C4-2B (cell line): ENCODE measurements at regions not wholly inside any gene's neighbourhood (a gene's known extent, or its start where the extent isn't known, plus 50 kb on each side); places are given as distances from the start of the nearest gene placed in this dataset.

Source experiments
- H3K27ac ChIP-seq: fragments of 450-650 bp; 2 replicates; pipeline ENCODE4 v1.5.1; 2017
- ZFX ChIP-seq: fragments of 450-650 bp; IDR thresholded peaks from 2 replicates; pipeline ENCODE4 v1.6.1; 2017
- TF ChIP-seq, protein P1 (sequence below): fragments of 450-650 bp; conservative IDR thresholded peaks from 2 replicates; pipeline ENCODE4 v1.5.1; 2017; ENCODE audit warnings: mild to moderate bottlenecking

DNA sequence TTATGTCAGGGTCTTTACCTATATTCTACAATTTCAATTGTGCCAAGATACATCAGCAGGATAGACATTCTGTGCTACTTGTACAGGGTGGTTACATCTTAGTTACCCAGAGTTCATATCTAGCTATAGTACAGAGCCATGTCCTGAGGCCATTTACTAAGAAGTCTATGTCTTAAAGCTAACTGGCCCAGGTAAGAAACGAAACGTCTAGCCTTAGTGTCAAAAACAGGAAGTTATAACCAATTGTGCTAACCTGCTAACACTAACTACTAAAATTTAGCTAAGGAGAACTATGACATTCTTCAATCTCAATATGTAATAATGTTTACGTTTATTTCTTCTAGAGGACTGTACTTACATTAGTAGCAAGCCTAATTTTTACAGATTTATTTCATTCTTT lies 717.2 kb upstream of the UBE2E2 start:
- no peak for TF ChIP-seq ZFX
- TF ChIP-seq, protein P1, sequence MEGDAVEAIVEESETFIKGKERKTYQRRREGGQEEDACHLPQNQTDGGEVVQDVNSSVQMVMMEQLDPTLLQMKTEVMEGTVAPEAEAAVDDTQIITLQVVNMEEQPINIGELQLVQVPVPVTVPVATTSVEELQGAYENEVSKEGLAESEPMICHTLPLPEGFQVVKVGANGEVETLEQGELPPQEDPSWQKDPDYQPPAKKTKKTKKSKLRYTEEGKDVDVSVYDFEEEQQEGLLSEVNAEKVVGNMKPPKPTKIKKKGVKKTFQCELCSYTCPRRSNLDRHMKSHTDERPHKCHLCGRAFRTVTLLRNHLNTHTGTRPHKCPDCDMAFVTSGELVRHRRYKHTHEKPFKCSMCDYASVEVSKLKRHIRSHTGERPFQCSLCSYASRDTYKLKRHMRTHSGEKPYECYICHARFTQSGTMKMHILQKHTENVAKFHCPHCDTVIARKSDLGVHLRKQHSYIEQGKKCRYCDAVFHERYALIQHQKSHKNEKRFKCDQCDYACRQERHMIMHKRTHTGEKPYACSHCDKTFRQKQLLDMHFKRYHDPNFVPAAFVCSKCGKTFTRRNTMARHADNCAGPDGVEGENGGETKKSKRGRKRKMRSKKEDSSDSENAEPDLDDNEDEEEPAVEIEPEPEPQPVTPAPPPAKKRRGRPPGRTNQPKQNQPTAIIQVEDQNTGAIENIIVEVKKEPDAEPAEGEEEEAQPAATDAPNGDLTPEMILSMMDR = no peak
- H3K27ac ChIP-seq = no peak overlapping the region

DNA sequence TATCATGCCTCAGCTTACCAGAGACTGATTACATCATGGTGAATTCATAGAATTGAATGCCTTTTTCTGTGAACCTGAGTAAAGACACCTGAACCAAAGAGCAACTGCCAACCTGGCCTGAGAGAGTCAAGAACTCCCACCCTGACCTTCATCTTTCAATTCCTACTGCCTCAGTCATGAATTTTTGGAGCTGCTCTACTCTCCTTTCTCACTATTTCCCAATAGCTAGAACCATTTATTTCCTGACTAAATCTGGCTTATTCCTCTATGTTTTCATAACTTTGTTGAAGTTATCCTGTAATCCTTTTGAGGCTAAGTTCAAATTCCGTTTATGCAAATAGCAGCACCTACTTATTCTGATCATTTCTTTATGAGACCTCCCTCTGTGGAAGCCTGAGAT lies 712.4 kb upstream of the UBE2E2 start:
- H3K27ac ChIP-seq = no peak overlapping the region
- TF ChIP-seq, protein P1 = no peak
- no peak for TF ChIP-seq ZFX

DNA sequence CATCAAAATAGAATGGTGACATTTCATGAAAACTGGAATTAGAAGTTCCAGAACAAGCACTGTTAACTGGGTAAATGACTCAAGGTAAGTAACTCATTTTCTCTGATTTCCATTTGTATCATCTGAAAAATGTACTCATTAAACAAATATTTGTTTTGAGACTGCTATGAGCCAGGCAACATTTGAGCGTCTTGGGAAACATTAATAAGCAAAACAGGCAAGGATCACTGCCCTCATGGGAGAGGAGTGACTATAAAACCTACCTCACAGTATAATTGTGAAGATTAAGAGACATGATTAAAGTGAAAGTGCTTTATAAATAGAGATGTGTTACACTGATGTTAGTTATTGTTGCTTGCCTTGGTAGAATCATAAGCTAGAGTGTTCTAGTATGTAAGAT lies 711.8 kb upstream of the UBE2E2 start:
- TF ChIP-seq, protein P1 = no peak
- TF ChIP-seq ZFX = no peak
- H3K27ac ChIP-seq = no peak overlapping the region

DNA sequence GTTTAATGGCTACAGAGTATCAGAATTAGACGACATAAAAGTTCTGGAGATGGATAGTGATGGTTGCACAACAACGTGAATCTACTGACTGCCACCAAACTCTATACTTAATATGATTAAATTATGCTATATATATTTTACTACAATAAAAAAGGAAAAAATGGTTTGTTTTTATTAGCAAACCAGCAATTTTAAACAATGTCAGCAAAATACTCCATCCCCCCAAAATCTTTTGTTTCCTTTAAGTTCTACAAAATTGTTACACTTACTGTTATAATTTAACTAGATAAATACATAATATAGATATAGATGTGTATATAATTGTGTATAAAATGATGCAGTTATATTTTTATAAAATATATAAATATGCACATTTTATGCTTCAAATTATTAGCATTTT lies 710.8 kb upstream of the UBE2E2 start:
- TF ChIP-seq, protein P1 = no peak
- no peak for TF ChIP-seq ZFX

DNA sequence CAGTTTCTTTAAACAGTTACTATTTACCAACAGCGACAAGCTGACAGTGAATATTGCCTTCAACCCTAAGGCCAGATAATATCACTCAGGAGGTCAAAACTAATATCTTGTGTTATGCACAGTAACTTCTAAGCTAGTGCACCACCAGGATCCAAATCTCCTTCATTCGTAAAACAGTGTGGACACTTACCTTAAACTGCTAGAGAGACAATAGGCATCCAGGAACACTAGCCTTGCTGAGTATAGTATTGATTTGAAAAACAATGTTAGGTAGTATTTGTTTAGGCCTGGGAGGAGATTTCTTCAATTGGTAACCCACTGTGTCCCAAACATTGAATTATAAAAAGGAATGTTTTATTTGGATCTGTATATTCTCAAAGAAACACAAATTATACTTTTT lies 707.9 kb upstream of the UBE2E2 start:
- no peak overlapping the region for H3K27ac ChIP-seq
- TF ChIP-seq, protein P1 = no peak
- TF ChIP-seq ZFX = no peak

More for the DNA sequence above, 710.8 kb upstream of the UBE2E2 start:
- H3K27ac ChIP-seq = no peak overlapping the region

DNA sequence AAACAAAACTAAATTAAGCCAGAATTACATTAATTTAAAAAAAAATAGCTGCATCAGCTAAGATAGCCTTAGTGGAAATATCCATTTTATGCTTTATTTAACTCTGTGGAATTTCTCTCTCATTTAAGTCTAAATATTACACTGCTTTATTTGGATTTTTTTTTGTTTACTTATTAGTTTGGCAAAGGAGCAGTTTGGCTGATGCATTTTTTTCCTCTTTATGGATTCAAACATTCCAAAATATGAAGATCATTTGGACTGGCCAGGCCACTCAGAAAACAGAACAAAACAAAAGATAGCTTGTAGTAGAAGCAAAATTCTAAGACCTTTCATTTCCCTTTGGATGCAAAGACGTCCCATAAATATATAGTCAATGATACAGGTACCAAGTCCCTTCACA lies 707.3 kb upstream of the UBE2E2 start:
- TF ChIP-seq ZFX = no peak
- TF ChIP-seq, protein P1 = no peak

DNA sequence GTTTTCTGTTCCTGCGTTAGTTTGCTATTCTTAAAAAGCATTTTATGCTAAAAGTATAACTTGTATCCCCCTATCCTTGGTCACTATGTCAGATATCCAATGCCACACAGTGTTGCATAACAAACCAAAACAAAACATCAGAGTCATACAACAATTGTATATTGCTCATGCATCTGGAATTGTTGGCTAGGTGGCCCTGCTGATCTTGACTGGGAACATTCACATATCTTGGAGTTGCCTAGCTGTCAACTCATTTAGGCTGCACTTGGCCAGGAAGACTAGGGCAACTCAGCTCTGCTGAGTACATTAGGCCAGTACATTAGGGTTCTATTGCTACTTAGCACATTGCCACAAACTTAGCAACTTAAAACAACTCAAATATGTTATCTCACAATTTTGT lies 706.5 kb upstream of the UBE2E2 start:
- no peak overlapping the region for H3K27ac ChIP-seq

More for the DNA sequence above, 707.3 kb upstream of the UBE2E2 start:
- no peak overlapping the region for H3K27ac ChIP-seq

More for the DNA sequence above, 706.5 kb upstream of the UBE2E2 start:
- TF ChIP-seq ZFX = no peak
- TF ChIP-seq, protein P1 = no peak
